Caco-2 (cell line): ENCODE measurements at regions not wholly inside any gene's neighbourhood (a gene's known extent, or its start where the extent isn't known, plus 50 kb on each side); places are given as distances from the start of the nearest gene placed in this dataset.
"Not testable (repeated sequence)": the region's sequence is repeated elsewhere in the genome, so short reads cannot be mapped to it uniquely, and the experiment has no call there.

Experiments
- BruUV-seq: library from RNA; stranded (reverse); fragments of 400-500 nt; replicated peaks from 2 replicates; lab custom pipeline; 2021; lab: Mats Ljungman, UMichigan
- CTCF ChIA-PET: fragments of 300-600 bp; sonication (Branson Sonifier 250); formaldehyde crosslinking; loops from one replicate; lab custom pipeline; 2022; ENCODE audit warnings: antibody characterized with exemption; lab: Charles Lee
- POLR2A ChIA-PET: fragments of 300-600 bp; sonication (Branson Sonifier 250); formaldehyde crosslinking; loops from one replicate; lab custom pipeline; 2022; ENCODE audit warnings: antibody characterized with exemption; lab: Charles Lee
- DNase-seq, 2 experiments: peaks; one replicate each; pipeline versions ENCODE4 v3.0.0 to v3.0.0-alpha.2; 2020 to 2022
- H3K27me3 ChIP-seq: replicated peaks from 2 replicates; pipeline ENCODE4 v1.6.0; 2011; ENCODE audit warnings: low read length; ENCODE audit not compliant: control insufficient read depth, insufficient read depth
- H3K36me3 ChIP-seq: 2 replicates; pipeline ENCODE4 v1.5.1; 2011; ENCODE audit warnings: low read length; ENCODE audit not compliant: control insufficient read depth, insufficient read depth
- H3K4me1 ChIP-seq: fragments of 250-450 bp; sonication (Bioruptor Pico); 2 replicates; pipeline ENCODE4 v1.5.1; 2020; ENCODE audit warnings: mild to moderate bottlenecking
- H3K4me3 ChIP-seq: 2 replicates; pipeline ENCODE4 v1.5.1; 2011; ENCODE audit warnings: low read depth, mild to moderate bottlenecking, control low read depth, low read length
- H3K9me3 ChIP-seq: fragments of 250-450 bp; sonication (Bioruptor Pico); 2 replicates; pipeline ENCODE4 v1.5.1; 2020; ENCODE audit warnings: mild to moderate bottlenecking, moderate library complexity
- H3K27ac Mint-ChIP-seq: one replicate; pipeline ENCODE4 v1.8.0; 2022; ENCODE audit warnings: mixed read lengths; ENCODE audit not compliant: unreplicated experiment
- H3K27me3 Mint-ChIP-seq: one replicate; pipeline ENCODE4 v1.8.0; 2022; ENCODE audit warnings: mixed read lengths; ENCODE audit not compliant: insufficient read depth, unreplicated experiment
- H3K36me3 Mint-ChIP-seq: one replicate; pipeline ENCODE4 v1.8.0; 2022; ENCODE audit warnings: mild to moderate bottlenecking, mixed read lengths; ENCODE audit not compliant: insufficient read depth, unreplicated experiment
- H3K4me1 Mint-ChIP-seq: one replicate; pipeline ENCODE4 v1.8.0; 2022; ENCODE audit warnings: low read depth, mixed read lengths; ENCODE audit not compliant: unreplicated experiment
- H3K4me3 Mint-ChIP-seq: one replicate; pipeline ENCODE4 v1.8.0; 2022; ENCODE audit warnings: mild to moderate bottlenecking, moderate library complexity, mixed read lengths; ENCODE audit not compliant: unreplicated experiment
- H3K9me3 Mint-ChIP-seq: one replicate; pipeline ENCODE4 v1.8.0; 2022; ENCODE audit warnings: mixed read lengths; ENCODE audit not compliant: unreplicated experiment
- intact Hi-C: fragments of 100-400 bp; cut with micrococcal nuclease; formaldehyde crosslinking; loops from one replicate; pipeline ENCODE4 v1.10.0; 2022; ENCODE audit not compliant: unreplicated experiment

DNA sequence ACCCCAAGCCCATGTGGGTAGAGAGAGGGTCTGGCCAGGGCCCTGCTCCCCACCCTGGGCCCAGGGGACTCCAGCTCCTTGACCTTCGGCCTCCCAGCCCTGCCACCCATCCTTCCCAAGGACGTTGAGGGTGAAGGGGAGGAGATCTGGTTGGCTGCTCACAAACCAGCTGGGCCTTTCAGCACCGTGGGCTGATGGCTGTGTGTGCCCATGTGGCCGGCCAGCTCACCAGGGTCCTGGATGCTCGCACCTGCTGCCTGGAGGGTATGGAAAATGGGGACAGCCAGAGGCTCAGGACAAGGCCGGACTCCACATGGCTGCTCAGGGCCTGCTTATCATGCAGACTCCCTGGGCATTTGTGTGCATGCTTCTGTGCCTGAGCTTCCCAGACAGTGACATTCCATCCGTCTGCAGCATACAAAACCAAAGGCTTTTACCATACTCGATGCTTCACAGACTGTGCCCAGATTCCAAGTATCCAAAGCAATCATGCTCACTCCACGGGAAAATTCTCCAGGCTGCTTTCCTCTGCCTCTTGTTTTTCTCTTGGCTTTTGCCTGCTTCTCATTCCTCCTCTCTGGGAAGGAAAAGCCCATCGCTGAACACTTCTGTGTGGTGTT lies 112.5 kb upstream of the ZNF469 start:
- BruUV-seq, CTCF ChIA-PET, DNase-seq, H3K36me3 ChIP-seq, H3K27ac Mint-ChIP-seq, H3K9me3 ChIP-seq, H3K4me1 Mint-ChIP-seq, H3K27me3 Mint-ChIP-seq, H3K27me3 ChIP-seq, POLR2A ChIA-PET, H3K36me3 Mint-ChIP-seq, H3K4me1 ChIP-seq, H3K4me3 ChIP-seq, intact Hi-C loops, H3K4me3 Mint-ChIP-seq: not testable (repeated sequence)
- H3K9me3 Mint-ChIP-seq: peaks cover 17% of the 10 kb centered on the region

DNA sequence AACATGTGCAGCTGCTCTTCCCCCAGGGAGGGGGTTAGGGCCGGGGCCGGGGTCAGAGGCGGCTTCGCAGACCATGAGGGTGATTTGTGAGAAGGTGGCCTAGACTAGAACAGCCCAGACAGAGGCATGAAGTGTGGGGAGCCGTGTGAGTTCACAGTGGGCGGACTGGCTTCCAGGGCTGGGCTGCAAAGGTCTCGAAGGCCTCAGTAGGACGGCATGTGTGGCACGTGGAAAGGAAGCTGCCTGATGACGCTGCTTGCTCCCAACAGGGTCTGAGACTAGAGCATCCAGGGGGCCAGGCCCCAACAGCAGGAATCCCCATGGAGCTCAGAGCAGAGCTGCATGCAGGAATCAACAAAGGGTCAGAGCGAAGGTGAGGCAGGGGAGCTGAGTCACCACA lies 111.5 kb upstream of the ZNF469 start:
- POLR2A ChIA-PET, H3K36me3 Mint-ChIP-seq, H3K4me1 Mint-ChIP-seq, H3K27me3 Mint-ChIP-seq, H3K4me3 ChIP-seq, H3K27ac Mint-ChIP-seq, H3K4me1 ChIP-seq, BruUV-seq, CTCF ChIA-PET, intact Hi-C loops, H3K4me3 Mint-ChIP-seq, H3K9me3 ChIP-seq, H3K27me3 ChIP-seq, DNase-seq, H3K36me3 ChIP-seq: not testable (repeated sequence)
- peaks cover 17% of the 10 kb centered on the region for H3K9me3 Mint-ChIP-seq

DNA sequence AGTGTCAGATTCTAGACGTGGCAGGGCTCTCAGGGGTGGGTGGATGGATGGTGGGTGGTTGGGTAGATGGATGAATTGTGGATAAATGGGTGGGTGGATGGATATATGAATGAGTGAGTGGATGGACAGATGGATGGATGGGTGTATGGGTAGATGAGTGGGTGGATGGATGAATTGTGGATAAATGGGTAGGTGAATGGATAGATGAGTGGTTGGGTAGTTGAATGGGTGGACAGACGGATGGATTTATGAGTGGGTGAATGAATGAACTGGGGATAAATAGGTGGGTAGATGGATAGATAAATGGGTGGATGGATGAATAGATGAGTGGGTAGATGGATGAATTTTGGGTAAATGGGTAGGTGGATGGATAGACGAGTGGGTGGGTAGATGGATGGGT lies 111.0 kb upstream of the ZNF469 start:
- H3K27me3 ChIP-seq, H3K27ac Mint-ChIP-seq, DNase-seq, H3K36me3 Mint-ChIP-seq, H3K4me1 ChIP-seq, H3K4me3 ChIP-seq, BruUV-seq, H3K4me3 Mint-ChIP-seq, H3K9me3 ChIP-seq, H3K27me3 Mint-ChIP-seq, H3K36me3 ChIP-seq, H3K4me1 Mint-ChIP-seq, intact Hi-C loops, POLR2A ChIA-PET, CTCF ChIA-PET: not testable (repeated sequence)
- H3K9me3 Mint-ChIP-seq: peaks cover 17% of the 10 kb centered on the region

DNA sequence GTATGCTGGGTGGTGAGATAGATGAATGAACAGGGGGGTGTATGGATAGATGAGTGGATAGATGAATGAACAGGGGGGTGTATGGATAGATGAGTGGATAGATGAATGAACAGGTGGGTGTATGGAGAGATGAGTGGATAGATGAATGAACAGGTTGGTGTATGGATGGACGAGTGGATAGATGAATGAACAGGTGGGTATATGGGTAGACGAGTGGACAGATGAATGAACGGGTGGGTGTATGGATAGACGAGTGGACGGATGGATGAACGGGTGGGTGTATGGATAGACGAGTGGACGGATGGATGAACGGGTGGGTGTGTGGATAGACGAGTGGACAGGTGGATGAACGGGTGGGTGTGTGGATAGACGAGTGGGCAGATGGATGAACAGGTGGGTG lies 110.3 kb upstream of the ZNF469 start:
- BruUV-seq, H3K4me3 Mint-ChIP-seq, POLR2A ChIA-PET, H3K27me3 Mint-ChIP-seq, CTCF ChIA-PET, H3K27ac Mint-ChIP-seq, DNase-seq, intact Hi-C loops, H3K4me1 Mint-ChIP-seq, H3K36me3 Mint-ChIP-seq, H3K36me3 ChIP-seq, H3K9me3 ChIP-seq, H3K4me1 ChIP-seq, H3K4me3 ChIP-seq, H3K27me3 ChIP-seq: not testable (repeated sequence)
- H3K9me3 Mint-ChIP-seq: peaks cover 17% of the 10 kb centered on the region

DNA sequence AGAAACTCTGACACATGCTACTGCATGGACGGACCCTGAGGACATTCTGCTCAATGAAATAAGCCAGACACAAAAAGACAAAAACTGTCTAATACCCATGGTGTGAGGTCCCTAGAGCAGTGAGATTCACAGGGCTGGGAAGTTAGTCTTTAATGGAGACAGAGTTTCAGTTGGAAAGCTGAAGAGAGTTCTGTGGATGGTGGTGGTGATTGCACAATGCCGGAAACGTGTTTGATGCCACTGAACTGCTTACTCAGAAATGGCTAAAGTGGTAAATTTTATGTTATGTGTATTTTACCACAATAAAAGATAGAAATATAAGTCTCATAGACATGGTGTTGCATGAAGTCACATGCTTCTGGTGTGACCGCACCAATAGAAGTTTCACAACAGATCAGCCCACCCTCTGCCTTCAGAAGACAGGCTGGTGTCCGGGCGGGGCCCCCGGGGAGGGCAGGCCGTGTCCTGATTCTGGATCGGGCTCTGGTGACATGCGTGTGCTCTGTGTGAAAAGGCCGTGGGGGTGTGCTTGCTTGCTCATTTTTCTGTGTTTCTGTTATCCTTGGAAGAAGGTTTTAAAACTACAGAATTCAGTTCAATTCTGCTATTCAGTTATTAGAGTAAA lies 108.5 kb upstream of the ZNF469 start:
- intact Hi-C loops, CTCF ChIA-PET, H3K4me1 ChIP-seq, H3K4me3 ChIP-seq, H3K27me3 ChIP-seq, H3K4me1 Mint-ChIP-seq, H3K4me3 Mint-ChIP-seq, H3K36me3 ChIP-seq, POLR2A ChIA-PET, BruUV-seq, H3K36me3 Mint-ChIP-seq, H3K27ac Mint-ChIP-seq, H3K27me3 Mint-ChIP-seq, H3K9me3 ChIP-seq, DNase-seq: not testable (repeated sequence)
- H3K9me3 Mint-ChIP-seq: peaks cover 17% of the 10 kb centered on the region
